Activated CD4-positive, alpha-beta T cell treated with anti-CD3 and anti-CD28 coated beads, Interleukin-2, amount 50 U/mL, for 24 hours (primary cell): ENCODE measurements at regions not wholly inside any gene's neighbourhood (a gene's known extent, or its start where the extent isn't known, plus 50 kb on each side); places are given as distances from the start of the nearest gene placed in this dataset.

Source experiments
- DNase-seq, 2 donors: peaks; one replicate each; pipeline ENCODE4 v3.0.0-alpha.2; 2020; ENCODE audit warnings: low read depth in 1 of 2, low spot score in 1 of 2

DNA sequence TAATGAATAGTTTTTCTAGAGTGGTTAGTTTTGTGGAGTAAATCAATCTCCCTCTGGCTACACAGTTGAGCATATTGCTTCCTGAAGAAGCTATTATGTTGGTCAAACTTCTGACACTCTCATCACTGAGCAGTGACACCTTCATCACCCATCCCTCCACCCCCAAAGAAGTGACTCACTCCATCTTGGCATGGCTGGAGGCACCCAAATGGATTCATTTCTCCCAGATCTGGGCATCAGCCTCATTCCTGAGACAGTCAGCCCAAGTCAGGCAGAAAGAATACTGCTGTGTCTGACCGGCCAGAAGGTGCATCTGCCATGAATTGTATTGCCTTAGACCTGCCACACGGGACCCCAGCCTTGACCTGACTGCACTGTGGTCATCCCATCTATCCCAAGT, 117.0 kb upstream of the HABP2 start:
- DNase-seq: no peak

DNA sequence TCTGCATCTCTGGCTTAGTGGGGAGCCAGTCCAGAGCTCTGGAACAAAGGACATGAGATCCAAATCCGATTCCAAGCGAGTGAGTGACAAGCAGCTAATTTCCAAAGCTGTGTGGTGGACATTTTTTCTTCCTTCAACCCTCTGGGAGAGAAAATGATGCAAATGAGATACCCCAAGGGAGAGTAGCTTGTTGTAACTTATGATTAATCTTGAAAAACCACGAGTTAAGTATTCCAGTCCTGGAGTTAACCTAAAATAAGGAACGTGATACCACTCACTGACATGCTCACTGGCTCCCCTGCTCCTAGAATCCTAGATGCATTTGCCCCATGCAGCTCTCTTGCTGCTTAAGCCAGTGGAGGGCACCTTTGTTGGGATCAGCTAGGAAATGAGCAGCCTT, 116.0 kb upstream of the HABP2 start:
- no peak for DNase-seq

DNA sequence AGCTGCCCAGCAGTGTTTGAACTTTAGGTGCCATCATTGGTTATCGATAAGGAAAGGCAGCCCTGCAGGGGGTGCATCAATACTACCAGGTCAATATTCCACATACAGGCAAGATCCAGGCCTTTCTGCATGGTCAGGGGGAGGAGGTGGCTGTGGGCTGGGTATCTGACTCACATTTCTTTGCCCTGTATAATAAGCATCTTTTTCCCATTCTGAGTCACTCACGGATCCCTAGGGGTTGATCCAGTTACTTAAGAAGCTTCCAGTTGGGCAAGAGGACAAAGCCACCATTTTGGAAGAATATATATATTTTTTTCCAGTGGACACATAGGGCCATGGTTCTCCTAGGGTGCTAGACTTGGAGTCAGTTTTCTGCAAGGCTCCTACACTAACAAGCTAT, 114.2 kb upstream of the HABP2 start:
- no peak for DNase-seq

DNA sequence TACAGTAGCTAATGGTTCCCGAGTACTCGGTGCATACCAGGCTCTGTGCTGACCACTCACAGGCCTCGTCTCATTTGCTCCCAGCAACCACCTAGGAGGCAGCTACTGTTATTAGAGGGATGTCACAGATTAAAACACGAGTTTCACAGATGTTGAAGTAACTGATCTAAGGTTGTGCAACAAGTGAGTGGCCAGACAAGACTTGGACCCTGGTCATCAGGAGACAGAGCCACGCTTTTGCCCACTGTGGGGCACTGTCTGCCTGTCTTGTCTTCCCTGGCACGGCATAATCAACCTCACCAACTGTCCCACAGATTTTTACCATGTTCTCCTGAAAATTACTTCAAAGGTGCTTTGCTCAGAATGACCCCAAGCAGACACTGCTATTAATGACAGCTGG, 111.6 kb upstream of the HABP2 start:
- DNase-seq: no peak

DNA sequence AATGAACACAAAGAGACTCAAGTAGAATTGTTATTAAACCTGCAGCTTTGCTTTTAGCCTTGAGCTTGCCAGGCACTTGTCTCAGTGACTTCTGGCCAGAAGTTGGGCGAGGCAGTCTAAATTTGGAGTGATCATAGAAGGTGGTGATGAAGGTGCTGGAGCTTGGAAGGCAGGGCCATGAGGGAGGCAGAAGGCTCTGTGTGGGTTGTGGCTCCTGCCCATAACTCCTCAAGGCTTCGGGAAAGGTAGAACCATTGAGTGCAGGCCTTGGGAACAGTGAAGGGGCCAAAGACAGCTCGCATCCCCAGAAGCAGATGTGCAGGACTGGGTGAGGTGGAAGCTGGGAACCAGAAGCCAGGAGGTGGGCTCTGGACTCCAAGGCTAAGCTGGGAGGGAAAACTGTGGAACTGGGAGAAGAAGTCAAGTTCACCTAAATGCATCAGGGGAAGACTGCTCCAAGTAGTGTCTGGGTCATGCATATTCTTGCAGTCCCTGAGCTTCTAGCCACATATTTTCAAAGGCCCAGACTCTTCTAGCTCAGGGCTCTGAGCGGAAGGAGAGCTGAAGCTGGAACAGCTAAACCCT, 111.1 kb upstream of the HABP2 start:
- DNase-seq: no peak

DNA sequence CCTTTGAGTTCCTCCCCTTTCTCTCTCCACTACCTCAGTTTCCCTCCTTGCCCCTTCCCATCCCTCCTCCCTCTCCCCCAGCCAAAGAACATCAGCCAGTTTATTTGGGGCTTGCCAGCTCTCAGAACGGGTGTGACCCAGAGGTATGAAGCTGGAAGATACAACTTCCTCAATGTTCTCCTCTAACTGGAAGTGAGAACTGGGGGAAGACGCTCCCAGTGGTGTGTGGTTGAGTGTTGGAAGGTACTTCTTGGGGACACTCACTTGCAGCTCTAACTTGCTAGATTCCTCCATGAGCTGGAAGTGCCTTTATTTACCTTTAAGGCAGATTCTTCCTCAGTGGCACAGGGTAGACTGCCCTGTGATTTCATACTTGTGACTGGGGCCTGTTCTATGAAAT, 110.5 kb upstream of the HABP2 start:
- no peak for DNase-seq

DNA sequence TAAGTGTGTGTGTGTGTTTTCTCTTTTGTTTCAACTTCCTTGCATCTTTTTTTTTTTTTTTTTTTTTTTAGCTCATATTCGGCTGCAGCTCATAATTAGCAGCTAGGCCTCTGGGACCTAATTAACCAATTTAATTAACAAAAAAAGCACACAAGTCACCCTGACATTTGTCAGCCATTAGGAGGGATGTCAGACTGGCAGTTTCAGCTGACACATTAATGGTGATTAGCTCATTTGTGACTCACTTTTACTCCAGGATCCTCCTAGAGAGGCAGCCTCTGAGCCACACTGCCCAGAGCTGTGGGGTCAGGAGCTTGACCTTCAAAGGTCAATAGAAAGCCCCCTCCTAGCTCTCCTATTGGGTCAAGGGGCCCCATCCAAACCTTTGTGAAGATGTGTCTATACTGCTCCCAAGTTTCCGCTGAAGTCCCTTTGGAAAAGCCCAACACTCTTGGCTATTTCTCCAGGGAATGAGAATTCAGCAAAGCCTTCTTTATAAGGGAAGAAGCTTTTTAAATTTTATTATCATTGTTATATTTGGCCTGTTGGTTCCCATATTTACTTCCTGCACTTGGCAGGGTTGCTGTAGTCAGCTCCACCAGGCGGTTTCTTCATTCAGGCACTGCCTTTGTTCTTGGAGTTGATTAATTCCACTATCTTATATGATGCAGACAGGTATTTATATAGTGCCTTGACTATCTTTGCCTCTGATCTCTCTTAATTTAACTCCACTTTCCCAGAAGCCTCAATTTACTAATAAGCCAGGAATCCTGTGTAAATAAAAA, 109.5 kb upstream of the HABP2 start:
- no peak for DNase-seq

DNA sequence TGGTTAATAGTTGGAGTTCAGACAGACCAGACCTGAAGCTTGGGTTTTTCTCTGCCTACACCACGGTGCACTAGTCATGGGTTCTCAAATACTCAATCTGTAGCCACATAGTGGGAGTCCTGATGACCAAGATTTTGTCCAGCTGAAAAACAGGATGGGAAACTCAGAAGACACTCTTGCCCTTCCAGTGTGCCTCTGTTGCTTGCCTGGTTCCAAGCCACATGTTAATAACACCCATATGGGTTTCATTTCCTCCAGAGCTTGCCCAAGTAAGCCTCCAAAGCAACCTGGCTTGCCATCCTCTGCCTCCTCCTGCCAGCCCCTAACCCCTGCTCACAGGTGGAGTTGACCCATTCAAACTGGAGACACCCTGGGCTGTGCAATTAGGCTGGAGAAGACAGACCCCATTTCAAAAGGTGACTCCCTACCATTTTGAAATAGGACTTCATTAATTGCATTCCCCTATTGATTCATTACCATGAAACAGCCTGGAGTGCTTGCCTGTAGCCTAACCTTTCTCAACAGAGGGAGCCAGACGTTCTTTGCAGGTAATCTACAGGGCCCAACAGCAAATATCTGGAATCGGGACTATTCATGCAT, 108.0 kb upstream of the HABP2 start:
- no peak for DNase-seq

DNA sequence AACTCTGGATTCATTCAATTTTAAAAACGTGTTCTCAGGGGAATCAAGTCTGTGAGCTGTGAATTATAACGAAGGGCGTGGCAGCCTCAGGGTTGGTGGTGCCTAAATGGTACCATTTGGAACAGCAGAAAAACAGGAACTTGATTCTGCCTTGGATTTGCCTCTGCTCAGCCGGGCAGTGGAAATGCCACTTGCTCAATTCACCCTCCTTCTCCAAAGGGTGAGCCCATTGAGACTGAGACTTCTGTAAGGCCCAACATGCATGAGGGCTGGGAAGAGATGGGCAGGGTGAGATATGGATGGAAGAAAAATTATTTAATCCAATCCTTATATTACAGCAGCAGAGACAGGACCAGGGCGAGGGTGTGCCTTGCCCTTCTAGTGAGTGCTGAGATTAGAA, 107.1 kb upstream of the HABP2 start:
- DNase-seq: no peak

DNA sequence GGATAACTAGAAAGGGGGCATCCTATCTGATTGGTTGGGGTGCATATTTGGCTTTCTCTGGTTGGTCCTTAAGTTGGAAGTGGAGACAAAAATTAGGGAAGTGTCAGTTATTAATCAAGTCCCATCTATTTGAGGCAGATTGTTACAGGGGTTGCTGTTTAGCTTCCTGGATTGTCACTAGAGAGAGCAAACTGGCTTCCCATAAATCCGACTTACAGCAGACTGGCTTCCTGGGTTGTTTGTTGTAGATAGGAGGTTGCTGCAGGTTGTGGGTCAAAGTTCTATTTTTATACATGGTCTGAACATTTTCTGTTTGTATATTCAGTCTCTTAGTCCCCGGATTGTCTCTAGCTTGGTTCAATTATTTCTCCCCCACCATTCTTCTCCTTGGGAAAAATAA, 106.1 kb upstream of the HABP2 start:
- no peak for DNase-seq

DNA sequence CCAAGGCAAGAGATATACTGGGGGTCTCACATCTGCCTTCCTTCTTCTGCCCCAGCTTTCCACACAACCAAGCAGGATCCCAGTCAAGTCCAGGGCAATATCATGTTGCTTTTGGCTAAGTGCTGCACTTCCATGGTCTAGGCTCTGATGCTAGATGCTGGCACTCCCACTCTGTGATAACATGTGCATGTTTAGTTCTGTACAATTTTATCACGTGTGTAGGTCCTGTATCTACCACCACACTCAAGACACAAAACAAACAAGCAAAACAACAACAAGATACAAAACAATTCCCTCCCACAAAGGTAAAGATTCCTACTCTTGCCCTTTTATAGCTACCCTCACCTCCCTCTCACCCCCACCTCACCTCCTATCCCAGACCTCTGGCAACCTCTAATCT, 105.6 kb upstream of the HABP2 start:
- no peak for DNase-seq

DNA sequence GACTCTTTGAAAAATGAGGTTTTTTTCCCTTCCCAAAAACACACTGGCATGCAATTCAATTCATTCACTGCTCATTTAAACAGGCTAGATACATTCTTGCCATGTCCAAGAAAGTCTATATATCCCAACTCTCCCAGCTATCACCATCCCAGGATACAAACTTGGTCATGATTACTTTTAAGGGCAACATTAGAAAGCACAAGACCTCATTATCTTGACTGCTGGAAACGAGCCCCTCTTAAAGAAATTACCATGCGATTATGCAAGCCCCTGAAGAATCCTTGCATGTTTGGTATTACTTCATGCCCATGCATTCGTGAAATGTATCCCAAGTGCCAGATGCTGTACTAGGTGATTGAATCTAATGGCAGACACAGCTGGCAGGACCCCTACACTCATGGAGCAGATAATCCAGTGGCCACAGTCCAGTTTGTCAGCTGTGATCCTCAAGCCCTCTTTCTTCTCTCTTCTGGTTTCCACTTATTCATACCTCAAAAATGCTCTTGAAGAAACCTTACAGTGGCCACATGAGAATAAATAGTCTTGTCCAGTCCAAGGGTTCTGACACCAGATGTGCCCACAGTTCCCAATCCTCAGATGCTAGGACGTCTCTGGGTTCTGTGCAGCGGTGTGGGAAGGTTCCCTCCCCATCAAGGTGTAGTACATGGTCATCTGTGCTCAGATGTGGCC, 103.7 kb upstream of the HABP2 start:
- DNase-seq: no peak

DNA sequence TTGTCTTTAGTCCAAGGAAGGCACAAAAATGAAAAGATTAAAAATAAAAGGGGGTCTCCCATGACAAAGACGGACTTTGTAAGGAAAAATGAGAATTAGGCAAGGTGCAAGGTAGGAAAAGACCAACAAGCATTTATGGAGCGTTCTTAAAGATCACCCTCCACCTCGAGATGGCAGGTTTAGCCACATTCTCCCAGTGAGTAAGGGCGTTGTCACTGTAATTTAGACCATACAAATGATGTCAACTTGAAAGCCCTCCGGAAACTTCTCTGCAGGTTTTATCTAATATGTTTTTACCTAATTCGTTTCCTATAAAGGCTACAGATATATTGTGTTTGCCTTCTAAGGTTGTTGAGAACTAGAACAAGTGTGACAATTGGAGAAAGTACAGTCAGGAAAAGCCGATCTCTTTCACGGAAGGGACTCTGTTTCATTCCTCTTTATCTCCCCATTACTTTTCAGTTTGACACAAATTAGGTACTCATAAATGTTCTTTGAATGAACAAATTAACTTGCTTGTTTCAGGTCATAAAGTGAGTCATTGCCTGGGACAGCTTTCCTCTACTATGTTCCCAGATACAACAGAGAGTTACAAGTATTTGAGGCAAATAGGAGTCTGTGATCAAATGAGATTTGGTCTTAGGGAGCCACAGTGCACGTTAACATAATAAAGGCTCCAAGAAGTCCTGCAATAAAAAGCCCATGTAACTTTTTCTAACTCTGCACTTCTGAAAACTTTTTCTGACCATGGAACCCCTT, 102.6 kb upstream of the HABP2 start:
- DNase-seq: no peak

DNA sequence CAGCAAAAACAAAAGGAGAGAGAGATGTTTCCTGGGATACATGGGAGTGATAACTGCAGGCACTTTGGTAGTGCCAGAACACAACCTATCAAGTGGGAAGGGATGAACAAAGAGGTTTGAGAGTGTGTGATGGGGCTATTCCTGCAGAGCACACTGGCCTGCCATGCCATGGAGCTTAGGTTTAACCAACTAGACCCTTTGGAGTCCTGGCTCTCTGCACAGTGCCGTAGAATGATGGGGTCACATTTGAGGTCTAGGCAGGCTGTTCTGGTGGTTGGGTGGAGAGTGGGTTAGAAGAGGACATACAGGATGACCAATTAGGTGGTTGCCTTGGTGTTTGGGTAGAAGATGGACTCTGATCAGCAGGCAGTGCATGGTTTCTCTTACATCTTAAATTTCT, 101.9 kb upstream of the HABP2 start:
- DNase-seq: no peak

DNA sequence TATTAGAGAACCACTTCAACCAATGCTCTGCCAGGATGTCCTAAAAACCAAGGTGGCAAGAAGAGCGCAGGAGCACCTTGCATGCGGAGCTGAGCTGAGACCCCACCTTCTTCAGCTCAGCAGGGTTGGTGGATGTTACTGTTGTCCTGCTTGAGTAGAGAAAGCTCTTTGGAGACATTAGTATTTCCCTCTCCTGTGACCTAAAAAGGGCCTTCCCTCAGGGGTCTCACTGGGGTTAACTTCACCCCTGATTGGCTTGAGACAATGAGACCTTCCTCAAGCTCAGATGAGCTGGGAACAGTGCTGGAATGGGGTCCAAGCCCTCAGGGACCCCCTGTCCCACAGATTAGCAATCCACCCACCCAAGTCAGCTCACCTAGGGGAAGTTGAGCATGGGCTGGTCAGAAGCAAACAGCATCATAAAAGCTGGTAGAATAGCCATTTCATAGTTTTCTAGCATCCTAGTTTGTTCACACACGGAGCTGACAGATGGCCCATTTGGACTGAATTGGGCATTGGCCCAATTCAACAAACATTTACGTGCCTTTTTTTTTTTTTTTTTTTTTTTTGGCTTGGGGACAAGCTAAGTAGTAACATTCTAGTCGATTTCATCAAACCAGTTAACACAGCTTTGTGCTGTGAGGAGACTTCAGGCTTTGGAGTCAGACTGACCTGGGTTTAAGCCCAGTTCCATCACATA, 100.6 kb upstream of the HABP2 start:
- DNase-seq: no peak

DNA sequence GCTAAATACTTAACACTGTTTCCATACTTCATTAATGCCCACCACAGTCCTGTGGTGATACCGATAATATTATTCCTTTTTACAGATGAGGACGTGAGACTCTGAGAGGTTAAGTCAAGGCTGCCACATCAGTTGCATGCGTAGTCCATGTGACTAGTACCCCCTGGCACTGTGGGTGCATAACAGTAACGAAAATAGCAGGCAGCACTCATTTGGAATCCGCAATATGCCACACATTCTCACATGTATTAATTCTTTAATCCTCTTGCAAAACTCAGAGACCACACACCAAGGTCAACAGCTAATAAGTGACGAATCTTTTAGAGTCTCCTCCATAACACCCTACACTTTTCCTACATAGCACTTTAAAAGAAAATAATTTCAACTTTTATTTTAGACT, 99.5 kb upstream of the HABP2 start:
- no peak for DNase-seq

DNA sequence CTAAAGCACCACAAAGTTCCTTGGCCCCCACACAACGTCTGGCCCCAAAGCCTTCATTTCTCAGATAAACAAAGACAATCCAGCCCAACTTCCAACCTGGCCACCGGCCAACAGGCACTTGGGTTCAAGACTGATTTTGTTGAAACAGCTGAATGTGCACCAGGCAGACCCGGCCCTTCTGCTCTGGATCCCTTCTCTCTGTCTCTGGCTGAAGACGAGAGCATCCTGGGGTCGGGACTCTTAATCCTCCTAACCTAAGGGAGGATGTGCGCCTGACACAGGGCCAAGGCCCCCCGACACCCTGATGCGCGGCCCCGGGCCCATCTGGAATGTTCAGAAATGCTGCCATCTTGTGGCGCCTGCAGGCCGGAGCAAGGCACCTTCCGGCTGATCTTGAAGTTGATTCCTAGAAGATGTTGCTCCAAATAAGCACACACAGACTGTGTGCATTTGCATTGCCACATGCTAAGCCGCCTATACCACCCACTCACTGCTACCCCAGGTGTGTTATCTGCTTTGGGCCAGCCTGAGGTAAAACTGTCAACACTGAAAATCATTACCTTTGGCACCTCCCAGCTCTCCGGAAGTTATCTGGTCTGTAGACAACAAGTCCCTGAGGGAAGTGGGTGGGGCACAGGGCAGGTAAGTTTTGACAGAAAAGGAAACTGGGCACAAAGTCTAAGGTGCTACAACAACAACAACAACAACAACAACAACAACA, 98.4 kb upstream of the HABP2 start:
- DNase-seq: no peak

DNA sequence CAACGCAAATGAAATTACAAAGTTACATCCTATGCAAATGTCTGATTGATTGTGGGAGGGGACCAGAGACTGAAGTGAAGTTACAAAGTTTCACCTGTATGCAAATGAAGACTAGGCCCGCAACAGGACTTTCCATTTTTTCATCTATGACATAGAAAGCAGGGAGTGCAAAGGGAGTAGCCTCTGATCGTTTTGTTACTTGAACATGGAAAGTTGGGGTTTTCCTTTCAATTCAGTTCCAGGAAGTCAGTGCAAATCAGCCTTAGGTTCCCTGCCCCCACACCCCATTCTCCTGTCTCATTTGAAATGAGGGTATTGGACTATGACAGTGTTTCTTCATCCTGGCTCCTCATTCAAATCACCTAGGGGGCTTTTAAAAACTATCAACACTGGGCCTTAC, 96.9 kb upstream of the HABP2 start:
- DNase-seq: no peak

DNA sequence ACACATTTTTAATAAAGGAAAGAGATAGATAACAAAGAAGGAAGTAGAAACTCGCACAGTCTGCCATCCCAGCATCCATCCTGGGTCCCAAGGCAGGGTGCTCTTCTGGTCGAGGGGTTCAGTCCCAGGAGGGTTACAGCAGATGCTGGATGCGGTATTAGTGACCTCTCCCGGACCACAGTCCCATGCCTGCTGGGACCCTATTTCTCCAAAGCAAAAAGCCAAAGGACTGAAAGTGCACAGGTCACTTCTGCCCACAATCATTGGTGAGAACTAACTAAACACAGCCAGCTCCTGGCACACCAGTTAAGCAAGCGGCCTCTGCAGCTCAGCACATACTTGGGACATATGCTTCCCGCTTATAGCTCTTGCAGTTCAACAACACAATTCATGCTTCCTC, 96.1 kb upstream of the HABP2 start:
- DNase-seq: no peak

DNA sequence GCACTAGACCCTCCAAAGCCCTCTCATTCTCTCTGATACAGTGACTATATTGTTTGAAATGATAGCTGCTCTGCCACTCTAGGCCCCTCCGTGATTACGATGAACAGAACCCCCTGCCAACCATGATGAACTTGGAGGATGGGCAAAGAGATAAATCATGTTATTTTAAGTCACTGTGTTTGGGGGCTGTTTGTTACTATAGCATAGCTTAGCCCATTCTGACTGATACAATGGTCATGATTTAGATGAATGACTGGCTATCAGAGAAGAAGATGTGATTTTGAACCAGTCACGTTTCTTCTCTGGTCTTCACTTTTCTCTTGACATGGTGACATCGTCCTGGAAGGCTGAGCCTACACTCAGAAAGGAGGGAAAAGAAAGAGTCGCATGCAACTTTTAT, 95.4 kb upstream of the HABP2 start:
- DNase-seq: no peak
